ENCODE measurements at regions not wholly inside any gene's neighbourhood (a gene's known extent, or its start where the extent isn't known, plus 50 kb on each side); places are given as distances from the start of the nearest gene placed in this dataset.

GRCh38 chr2:177124371-177124770, 88.2 kb upstream of the HNRNPA3 start:
- intact Hi-C loops (cut with micrococcal nuclease) = no loop called here
- H3K9ac ChIP-seq (ENCODE audit: low read length) = no peak overlapping the region
- no TSS peak for BruUV-seq (replicated peaks)

DNA sequence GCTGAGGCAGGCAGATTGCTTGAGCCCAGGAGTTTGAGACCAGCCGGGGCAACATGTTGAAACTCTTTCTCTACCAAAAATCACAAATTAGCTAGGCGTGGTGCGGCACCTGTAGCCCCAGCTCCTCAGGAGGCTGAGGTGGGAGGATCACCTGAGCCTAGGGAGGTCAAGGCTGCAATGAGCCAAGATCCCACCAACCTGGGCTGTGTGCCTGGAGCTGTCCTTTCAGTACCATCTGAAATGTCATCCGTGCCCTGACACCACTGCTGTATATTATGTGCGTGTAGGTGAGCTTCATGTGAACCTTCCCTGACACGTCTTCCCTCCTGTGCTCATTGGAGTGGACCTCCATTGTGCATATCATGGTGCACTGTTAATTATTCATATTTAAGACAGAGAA, 84.8 kb upstream of the HNRNPA3 start:
- no peak overlapping the region for H3K9ac ChIP-seq (ENCODE audit: low read length)
- no peaks in the 10 kb centered on the region for H3K9me2 ChIP-seq (replicated peaks; ENCODE audit: low read length)
- no peaks in the 10 kb centered on the region for H3F3A ChIP-seq (ENCODE audit: low read length, unreplicated experiment)
- peaks cover 43% of the 10 kb centered on the region for H3K27me3 ChIP-seq (ENCODE audit: low read length)
- POLR2A ChIA-PET (ENCODE audit: unreplicated experiment) = no interaction called here
- no TSS peak for BruUV-seq (replicated peaks)
- H3K4me3 ChIP-seq (ENCODE audit: low read length) = no peak overlapping the region
- DNase-seq (no peak), ATAC-seq (no peak)
- H2AFZ ChIP-seq (ENCODE audit: low read length) = no peak overlapping the region
- H3K4me2 ChIP-seq (ENCODE audit: low read length) = no peak overlapping the region
- H3K79me2 ChIP-seq (ENCODE audit: low read length) = no peaks in the 10 kb centered on the region
- H3K9me3 ChIP-seq (ENCODE audit: low read length) = no peaks in the 10 kb centered on the region
- CTCF ChIA-PET = no interaction called here
- no peaks in the 10 kb centered on the region for H3K4me1 ChIP-seq (ENCODE audit: insufficient read depth, low read length)
- H4K20me1 ChIP-seq (ENCODE audit: low read length) = no peaks in the 10 kb centered on the region
- intact Hi-C loops (cut with micrococcal nuclease) = no loop called here
- no peak overlapping the region for H3K27ac ChIP-seq (ENCODE audit: low read length)
- TF ChIP-seq, protein P1, sequence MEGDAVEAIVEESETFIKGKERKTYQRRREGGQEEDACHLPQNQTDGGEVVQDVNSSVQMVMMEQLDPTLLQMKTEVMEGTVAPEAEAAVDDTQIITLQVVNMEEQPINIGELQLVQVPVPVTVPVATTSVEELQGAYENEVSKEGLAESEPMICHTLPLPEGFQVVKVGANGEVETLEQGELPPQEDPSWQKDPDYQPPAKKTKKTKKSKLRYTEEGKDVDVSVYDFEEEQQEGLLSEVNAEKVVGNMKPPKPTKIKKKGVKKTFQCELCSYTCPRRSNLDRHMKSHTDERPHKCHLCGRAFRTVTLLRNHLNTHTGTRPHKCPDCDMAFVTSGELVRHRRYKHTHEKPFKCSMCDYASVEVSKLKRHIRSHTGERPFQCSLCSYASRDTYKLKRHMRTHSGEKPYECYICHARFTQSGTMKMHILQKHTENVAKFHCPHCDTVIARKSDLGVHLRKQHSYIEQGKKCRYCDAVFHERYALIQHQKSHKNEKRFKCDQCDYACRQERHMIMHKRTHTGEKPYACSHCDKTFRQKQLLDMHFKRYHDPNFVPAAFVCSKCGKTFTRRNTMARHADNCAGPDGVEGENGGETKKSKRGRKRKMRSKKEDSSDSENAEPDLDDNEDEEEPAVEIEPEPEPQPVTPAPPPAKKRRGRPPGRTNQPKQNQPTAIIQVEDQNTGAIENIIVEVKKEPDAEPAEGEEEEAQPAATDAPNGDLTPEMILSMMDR (conservative IDR thresholded peaks at IDR 0.05; ENCODE audit: low read depth, low read length) = no peak
- no peak for TF ChIP-seq EZH2 (IDR thresholded peaks at IDR 0.05; ENCODE audit: low read length, unreplicated experiment)
- no peak for TF ChIP-seq EZH2phosphoT487 (IDR thresholded peaks at IDR 0.05; ENCODE audit: borderline replicate concordance, low read length)
- H3K36me3 ChIP-seq (ENCODE audit: low read depth, low read length) = no peaks in the 10 kb centered on the region

More at GRCh38 chr2:177124371-177124770, 88.2 kb upstream of the HNRNPA3 start:
- ATAC-seq = no peak
- Histone ChIP-seq H2AFZ (ENCODE audit: low read length) (no peak overlapping the region), H3K4me1 (ENCODE audit: insufficient read depth, low read length) (no peaks in the 10 kb centered on the region), H3K4me3 (ENCODE audit: low read length) (no peak overlapping the region), H3K4me2 (ENCODE audit: low read length) (no peak overlapping the region), H3K79me2 (ENCODE audit: low read length) (no peaks in the 10 kb centered on the region), H4K20me1 (ENCODE audit: low read length) (no peaks in the 10 kb centered on the region), H3K36me3 (ENCODE audit: low read depth, low read length) (no peaks in the 10 kb centered on the region), H3F3A (ENCODE audit: low read length, unreplicated experiment) (no peaks in the 10 kb centered on the region), H3K9me2 (replicated peaks; ENCODE audit: low read length) (no peaks in the 10 kb centered on the region), H3K9me3 (ENCODE audit: low read length) (no peaks in the 10 kb centered on the region), H3K27me3 (ENCODE audit: low read length) (peaks cover 38% of the 10 kb centered on the region), H3K27ac (ENCODE audit: low read length) (no peak overlapping the region)
- DNase-seq = no peak
- ChIA-PET CTCF (no interaction called here), POLR2A (ENCODE audit: unreplicated experiment) (no interaction called here)
- TF ChIP-seq, protein P1 (conservative IDR thresholded peaks at IDR 0.05; ENCODE audit: low read depth, low read length) = no peak
- TF ChIP-seq EZH2 (IDR thresholded peaks at IDR 0.05; ENCODE audit: low read length, unreplicated experiment) (no peak), EZH2phosphoT487 (IDR thresholded peaks at IDR 0.05; ENCODE audit: borderline replicate concordance, low read length) (no peak)

DNA sequence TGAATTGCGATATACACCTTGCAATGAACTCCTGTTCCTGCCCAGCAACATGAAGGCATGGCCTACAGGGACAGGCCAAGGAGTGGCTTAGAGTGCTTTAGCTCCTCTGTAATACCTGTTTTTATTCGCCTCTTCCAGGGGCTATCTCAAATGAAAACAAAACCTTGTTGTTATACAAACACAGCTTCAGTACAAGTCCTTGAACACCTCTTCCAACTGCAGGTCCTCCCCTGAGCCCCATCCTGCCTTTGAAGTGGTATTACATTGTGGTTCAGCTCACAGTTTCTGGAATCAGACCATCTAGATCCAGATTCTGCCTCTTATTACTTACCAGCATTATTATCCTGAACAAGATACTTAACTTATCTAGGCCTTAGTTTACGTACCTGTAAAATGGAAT, 83.0 kb upstream of the HNRNPA3 start:
- H3K79me2 ChIP-seq (ENCODE audit: low read length) = no peaks in the 10 kb centered on the region
- no peaks in the 10 kb centered on the region for H4K20me1 ChIP-seq (ENCODE audit: low read length)
- H3K9me3 ChIP-seq (ENCODE audit: low read length) = no peaks in the 10 kb centered on the region
- ChIA-PET CTCF (no interaction called here), POLR2A (ENCODE audit: unreplicated experiment) (no interaction called here)
- no peak for TF ChIP-seq EZH2phosphoT487 (IDR thresholded peaks at IDR 0.05; ENCODE audit: borderline replicate concordance, low read length)
- TF ChIP-seq, protein P1 (conservative IDR thresholded peaks at IDR 0.05; ENCODE audit: low read depth, low read length) = no peak
- TF ChIP-seq EZH2 (IDR thresholded peaks at IDR 0.05; ENCODE audit: low read length, unreplicated experiment) = no peak
- peaks cover 50% of the 10 kb centered on the region for H3K27me3 ChIP-seq (ENCODE audit: low read length)
- intact Hi-C loops (cut with micrococcal nuclease) = no loop called here
- DNase-seq (no peak), ATAC-seq (no peak)
- H3K4me2 ChIP-seq (ENCODE audit: low read length) = no peak overlapping the region
- H3K27ac ChIP-seq (ENCODE audit: low read length) = no peak overlapping the region
- no peaks in the 10 kb centered on the region for H3F3A ChIP-seq (ENCODE audit: low read length, unreplicated experiment)
- H3K4me1 ChIP-seq (ENCODE audit: insufficient read depth, low read length) = no peaks in the 10 kb centered on the region
- H3K36me3 ChIP-seq (ENCODE audit: low read depth, low read length) = no peaks in the 10 kb centered on the region
- no TSS peak for BruUV-seq (replicated peaks)
- no peak overlapping the region for H2AFZ ChIP-seq (ENCODE audit: low read length)
- no peak overlapping the region for H3K4me3 ChIP-seq (ENCODE audit: low read length)
- no peaks in the 10 kb centered on the region for H3K9me2 ChIP-seq (replicated peaks; ENCODE audit: low read length)
- H3K9ac ChIP-seq (ENCODE audit: low read length) = no peak overlapping the region
